Fibroblast of lung (primary cell): ENCODE measurements at regions not wholly inside any gene's neighbourhood (a gene's known extent, or its start where the extent isn't known, plus 50 kb on each side); places are given as distances from the start of the nearest gene placed in this dataset.

Experiments
- CTCF ChIP-seq, 2 donors: IDR thresholded peaks in 1 of 2; conservative IDR thresholded peaks in 1 of 2; 1 replicate in 1 of 2; 2 replicates in 1 of 2; pipeline ENCODE4 v1.5.1; 2011 to 2012; ENCODE audit warnings: low read length in 2 of 2, control low read depth in 1 of 2, inconsistent platforms in 1 of 2, low read depth in 1 of 2, mild to moderate bottlenecking in 1 of 2
- EZH2 ChIP-seq: IDR thresholded peaks from 2 replicates; pipeline ENCODE4 v1.5.1; 2012; ENCODE audit warnings: low read length, control low read depth, mild to moderate bottlenecking; ENCODE audit errors: missing control alignments

- TF ChIP-seq CTCF (conservative IDR thresholded peaks at IDR 0.05 in 1 of 2, IDR thresholded peaks at IDR 0.05 in 1 of 2; ENCODE audit: low read depth in 1 of 2, low read length in 2 of 2) (no peak), EZH2 (no peak)
These were observed 306.2 kb downstream of the MATN1 start for GRCh38 chr1:30417001-30417700.
